ENCODE measurements at regions not wholly inside any gene's neighbourhood (a gene's known extent, or its start where the extent isn't known, plus 50 kb on each side); places are given as distances from the start of the nearest gene placed in this dataset.

- DNase-seq (ENCODE audit: low read depth in 4 of 4, low spot score in 3 of 4), result no peak
Observed at GRCh38 chr11:69928975-69929374, 109.8 kb upstream of the FGF3 start.

GRCh38 chr11:69930081-69931059 lies 111.2 kb upstream of the FGF3 start:
- no peak for DNase-seq (ENCODE audit: low read depth in 4 of 4, low spot score in 3 of 4)

- DNase-seq (ENCODE audit: low read depth in 4 of 4, low spot score in 3 of 4), result no peak
Observed at GRCh38 chr11:69931060-69931910, 112.1 kb upstream of the FGF3 start.

GRCh38 chr11:69931994-69932910 lies 113.0 kb upstream of the FGF3 start:
- DNase-seq (ENCODE audit: low read depth in 4 of 4, low spot score in 3 of 4), result no peak

GRCh38 chr11:69934861-69935494 lies 115.8 kb upstream of the FGF3 start:
- DNase-seq (ENCODE audit: low read depth in 4 of 4, low spot score in 3 of 4), result no peak

GRCh38 chr11:69935941-69936505 lies 116.8 kb upstream of the FGF3 start:
- no peak for DNase-seq (ENCODE audit: low read depth in 4 of 4, low spot score in 3 of 4)

GRCh38 chr11:69936771-69937170 lies 117.6 kb upstream of the FGF3 start:
- no peak for DNase-seq (ENCODE audit: low read depth in 4 of 4, low spot score in 3 of 4)

- DNase-seq (ENCODE audit: low read depth in 4 of 4, low spot score in 3 of 4), result no peak
Observed at GRCh38 chr11:69938206-69938605, 119.0 kb upstream of the FGF3 start.

- DNase-seq (ENCODE audit: low read depth in 4 of 4, low spot score in 3 of 4), result peak in 3 of 4 donors; percentile 45 to 66 (median 61)
Observed at GRCh38 chr11:69939551-69940245, 120.5 kb upstream of the FGF3 start.

GRCh38 chr11:69940246-69940610 lies 121.0 kb upstream of the FGF3 start:
- no peak for DNase-seq (ENCODE audit: low read depth in 4 of 4, low spot score in 3 of 4)

GRCh38 chr11:69941546-69942332 lies 122.5 kb upstream of the FGF3 start:
- DNase-seq (ENCODE audit: low read depth in 4 of 4, low spot score in 3 of 4), result no peak

- no peak for DNase-seq (ENCODE audit: low read depth in 4 of 4, low spot score in 3 of 4)
Observed at GRCh38 chr11:69942333-69942820, 123.2 kb upstream of the FGF3 start.

- no peak for DNase-seq (ENCODE audit: low read depth in 4 of 4, low spot score in 3 of 4)
Observed at GRCh38 chr11:69943066-69943465, 123.8 kb upstream of the FGF3 start.

GRCh38 chr11:69943506-69943905 lies 124.3 kb upstream of the FGF3 start:
- no peak for DNase-seq (ENCODE audit: low read depth in 4 of 4, low spot score in 3 of 4)

- DNase-seq (ENCODE audit: low read depth in 4 of 4, low spot score in 3 of 4), result no peak
Observed at GRCh38 chr11:69944146-69944795, 125.1 kb upstream of the FGF3 start.

GRCh38 chr11:69945157-69945556 lies 125.9 kb upstream of the FGF3 start:
- no peak for DNase-seq (ENCODE audit: low read depth in 4 of 4, low spot score in 3 of 4)

GRCh38 chr11:69947059-69947792 lies 128.0 kb upstream of the FGF3 start:
- DNase-seq (ENCODE audit: low read depth in 4 of 4, low spot score in 3 of 4), result no peak
